GM12872 (cell line): ENCODE measurements at regions not wholly inside any gene's neighbourhood (a gene's known extent, or its start where the extent isn't known, plus 50 kb on each side); places are given as distances from the start of the nearest gene placed in this dataset.

Source experiments
- TF ChIP-seq, protein P1 (sequence below): IDR thresholded peaks from 3 replicates; pipeline ENCODE4 v1.5.1; 2011; ENCODE audit warnings: low read depth, mild to moderate bottlenecking, low read length, moderate library complexity; ENCODE audit not compliant: insufficient read depth

- TF ChIP-seq, protein P1, sequence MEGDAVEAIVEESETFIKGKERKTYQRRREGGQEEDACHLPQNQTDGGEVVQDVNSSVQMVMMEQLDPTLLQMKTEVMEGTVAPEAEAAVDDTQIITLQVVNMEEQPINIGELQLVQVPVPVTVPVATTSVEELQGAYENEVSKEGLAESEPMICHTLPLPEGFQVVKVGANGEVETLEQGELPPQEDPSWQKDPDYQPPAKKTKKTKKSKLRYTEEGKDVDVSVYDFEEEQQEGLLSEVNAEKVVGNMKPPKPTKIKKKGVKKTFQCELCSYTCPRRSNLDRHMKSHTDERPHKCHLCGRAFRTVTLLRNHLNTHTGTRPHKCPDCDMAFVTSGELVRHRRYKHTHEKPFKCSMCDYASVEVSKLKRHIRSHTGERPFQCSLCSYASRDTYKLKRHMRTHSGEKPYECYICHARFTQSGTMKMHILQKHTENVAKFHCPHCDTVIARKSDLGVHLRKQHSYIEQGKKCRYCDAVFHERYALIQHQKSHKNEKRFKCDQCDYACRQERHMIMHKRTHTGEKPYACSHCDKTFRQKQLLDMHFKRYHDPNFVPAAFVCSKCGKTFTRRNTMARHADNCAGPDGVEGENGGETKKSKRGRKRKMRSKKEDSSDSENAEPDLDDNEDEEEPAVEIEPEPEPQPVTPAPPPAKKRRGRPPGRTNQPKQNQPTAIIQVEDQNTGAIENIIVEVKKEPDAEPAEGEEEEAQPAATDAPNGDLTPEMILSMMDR = no peak
Measured at GRCh38 chr12:78566456-78566855, 298.1 kb upstream of the SYT1 start.

DNA sequence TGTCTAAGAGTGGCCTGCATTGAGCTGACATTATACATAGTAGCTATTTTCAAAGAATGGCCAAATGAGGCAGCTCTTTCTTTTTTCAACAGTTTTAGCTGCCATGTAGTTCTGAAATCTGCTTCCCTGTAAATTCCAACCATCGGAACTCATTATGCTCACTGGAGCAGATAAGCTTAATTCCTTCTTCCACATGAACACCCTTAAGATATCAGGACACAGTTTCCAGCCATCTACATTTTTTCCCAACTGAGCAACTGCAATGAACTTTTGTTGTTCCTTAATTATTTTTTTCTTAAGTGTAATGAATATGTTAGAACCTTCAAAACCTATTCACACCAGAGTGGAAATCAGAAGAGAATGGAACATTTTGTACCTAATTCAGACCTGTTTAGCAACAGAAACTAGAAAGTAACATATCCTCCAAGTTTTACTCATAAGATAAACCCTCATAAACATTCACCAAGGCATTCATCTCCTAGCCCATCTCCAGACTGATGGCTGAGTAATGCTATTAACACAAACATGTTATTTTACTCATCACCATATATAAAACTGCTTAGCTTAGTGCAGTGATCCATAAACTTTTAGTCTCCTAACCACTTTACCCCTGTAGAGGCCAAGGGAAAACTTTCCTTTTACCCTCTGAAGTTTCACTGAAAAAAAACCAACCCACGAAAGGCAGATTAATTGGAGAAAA, 296.1 kb upstream of the SYT1 start:
- TF ChIP-seq, protein P1 = no peak

- TF ChIP-seq, protein P1 = no peak
Measured at GRCh38 chr12:78571953-78572352, 292.6 kb upstream of the SYT1 start.

DNA sequence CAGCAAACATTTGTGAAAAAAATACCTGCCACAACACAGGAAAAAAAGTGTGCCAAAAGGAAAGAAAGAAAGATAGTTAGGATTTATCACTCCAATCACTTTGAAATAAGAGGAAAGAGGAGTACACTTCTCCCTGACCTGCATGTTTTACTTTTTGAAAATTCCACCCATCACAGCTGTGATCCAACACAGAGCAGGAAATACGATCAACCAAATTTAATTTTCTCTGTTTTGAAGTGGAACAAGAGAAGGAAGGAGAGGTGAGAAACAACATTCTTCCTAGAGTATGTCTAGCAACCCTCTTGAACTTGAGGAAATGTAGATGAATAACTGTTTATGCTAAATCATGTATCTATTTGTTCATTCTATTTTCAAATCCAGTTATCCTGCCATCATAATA, 284.7 kb upstream of the SYT1 start:
- TF ChIP-seq, protein P1 = no peak

DNA sequence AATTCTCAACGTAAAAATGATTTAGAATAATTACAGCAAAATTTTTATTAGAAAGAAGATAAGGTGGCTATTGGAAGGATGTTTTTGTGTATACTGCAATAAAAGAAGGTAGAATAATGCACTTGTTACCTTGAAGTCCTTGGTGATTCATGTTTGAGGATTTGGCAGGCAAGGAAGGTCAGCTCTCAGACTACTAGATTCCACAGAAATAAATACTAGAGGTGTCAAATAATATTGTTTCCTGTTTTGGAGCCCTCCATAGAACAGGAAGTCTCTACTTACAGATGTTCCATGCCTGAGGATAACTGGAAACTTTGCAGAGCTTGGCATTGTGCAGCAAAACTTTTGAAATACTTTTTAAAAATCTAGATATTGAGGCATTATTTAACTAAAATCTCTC, 284.3 kb upstream of the SYT1 start:
- TF ChIP-seq, protein P1 = no peak

- TF ChIP-seq, protein P1 = peak; percentile 18; the same call in 1 of the 3 replicates
Measured at GRCh38 chr12:78584695-78585094, 279.9 kb upstream of the SYT1 start.

DNA sequence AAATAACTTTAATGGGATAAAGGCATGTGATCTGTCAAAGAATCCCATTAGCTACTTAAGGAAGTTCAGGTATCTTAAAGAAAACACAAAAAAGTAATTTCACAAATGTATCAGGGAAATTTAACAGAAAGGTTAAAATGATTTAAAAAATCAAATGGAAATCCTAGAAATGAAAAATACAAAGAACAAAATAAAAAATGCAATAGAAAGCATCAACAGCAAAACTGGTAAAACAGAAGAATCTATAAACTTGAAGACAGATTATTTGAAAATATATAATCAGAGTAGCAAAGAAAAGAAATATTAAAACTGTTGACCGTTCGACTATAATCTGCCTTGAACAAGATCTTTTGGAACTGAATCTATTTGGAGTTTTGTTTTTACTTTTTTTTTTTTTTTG, 279.4 kb upstream of the SYT1 start:
- TF ChIP-seq, protein P1 = no peak
